Neural crest cell (in vitro differentiated cells): ENCODE measurements at regions not wholly inside any gene's neighbourhood (a gene's known extent, or its start where the extent isn't known, plus 50 kb on each side); places are given as distances from the start of the nearest gene placed in this dataset.

Source experiments
- DNase-seq: peaks from one replicate; pipeline ENCODE4 v3.0.0; 2021; ENCODE audit warnings: low read depth, mixed read lengths, low spot score
- H3K27ac Mint-ChIP-seq: one replicate; pipeline ENCODE4 v1.8.0; 2021; ENCODE audit warnings: mild to moderate bottlenecking, mixed read lengths; ENCODE audit not compliant: unreplicated experiment
- H3K27me3 Mint-ChIP-seq: 2 replicates; pipeline ENCODE4 v1.8.0; 2021; ENCODE audit warnings: low read depth, mild to moderate bottlenecking, mixed read lengths
- H3K36me3 Mint-ChIP-seq: 2 replicates; pipeline ENCODE4 v1.8.0; 2021; ENCODE audit warnings: low read depth, mild to moderate bottlenecking, mixed read lengths
- H3K4me1 Mint-ChIP-seq: 2 replicates; pipeline ENCODE4 v1.8.0; 2021; ENCODE audit warnings: mixed read lengths
- H3K4me3 Mint-ChIP-seq: one replicate; pipeline ENCODE4 v1.8.0; 2021; ENCODE audit warnings: mild to moderate bottlenecking, mixed read lengths
- H3K9me3 Mint-ChIP-seq: 2 replicates; pipeline ENCODE4 v1.8.0; 2021; ENCODE audit warnings: mixed read lengths
- CTCF ChIP-seq: fragments of 200-600 bp; sonication (generic); conservative IDR thresholded peaks from 2 replicates; pipeline ENCODE4 v1.5.0; 2021; ENCODE audit warnings: antibody characterized with exemption, mild to moderate bottlenecking

- Mint-ChIP-seq H3K9me3 (peaks cover 4% of the 10 kb centered on the region), H3K4me1 (peaks cover 28% of the 10 kb centered on the region), H3K36me3 (no peaks in the 10 kb centered on the region), H3K27me3 (no peaks in the 10 kb centered on the region), H3K27ac (no peak overlapping the region), H3K4me3 (no peak overlapping the region)
- no peak for TF ChIP-seq CTCF
- DNase-seq, result no peak
These were observed 223.0 kb upstream of the P2RY1 start for GRCh38 chr3:152611905-152612304.

GRCh38 chr3:152613851-152614250 lies 221.1 kb upstream of the P2RY1 start:
- H3K27me3 Mint-ChIP-seq, result no peaks in the 10 kb centered on the region
- H3K4me1 Mint-ChIP-seq, result peaks cover 29% of the 10 kb centered on the region
- H3K9me3 Mint-ChIP-seq, result peaks cover 4% of the 10 kb centered on the region
- H3K27ac Mint-ChIP-seq, result no peak overlapping the region
- H3K4me3 Mint-ChIP-seq, result no peak overlapping the region
- no peaks in the 10 kb centered on the region for H3K36me3 Mint-ChIP-seq
- DNase-seq, result no peak
- TF ChIP-seq CTCF, result no peak

GRCh38 chr3:152615681-152616080 lies 219.2 kb upstream of the P2RY1 start:
- Mint-ChIP-seq H3K4me3 (no peak overlapping the region), H3K36me3 (no peaks in the 10 kb centered on the region), H3K27me3 (no peaks in the 10 kb centered on the region), H3K27ac (no peak overlapping the region), H3K9me3 (peaks cover 4% of the 10 kb centered on the region), H3K4me1 (peaks cover 35% of the 10 kb centered on the region)
- DNase-seq, result no peak
- no peak for TF ChIP-seq CTCF

GRCh38 chr3:152617609-152618008 lies 217.3 kb upstream of the P2RY1 start:
- Mint-ChIP-seq H3K27ac (no peak overlapping the region), H3K4me1 (peaks cover 45% of the 10 kb centered on the region), H3K36me3 (no peaks in the 10 kb centered on the region), H3K27me3 (no peaks in the 10 kb centered on the region), H3K4me3 (no peak overlapping the region), H3K9me3 (peaks cover 4% of the 10 kb centered on the region)
- no peak for TF ChIP-seq CTCF
- no peak for DNase-seq

GRCh38 chr3:152618529-152618928 lies 216.4 kb upstream of the P2RY1 start:
- peaks cover 4% of the 10 kb centered on the region for H3K9me3 Mint-ChIP-seq
- H3K4me3 Mint-ChIP-seq, result no peak overlapping the region
- H3K4me1 Mint-ChIP-seq, result peaks cover 53% of the 10 kb centered on the region
- no peak for TF ChIP-seq CTCF
- no peak overlapping the region for H3K27ac Mint-ChIP-seq
- H3K36me3 Mint-ChIP-seq, result no peaks in the 10 kb centered on the region
- DNase-seq, result no peak
- H3K27me3 Mint-ChIP-seq, result no peaks in the 10 kb centered on the region

- no peak for TF ChIP-seq CTCF
- H3K9me3 Mint-ChIP-seq, result peaks cover 4% of the 10 kb centered on the region
- H3K36me3 Mint-ChIP-seq, result no peaks in the 10 kb centered on the region
- no peaks in the 10 kb centered on the region for H3K27me3 Mint-ChIP-seq
- no peak for DNase-seq
- H3K27ac Mint-ChIP-seq, result peak overlapping the region; percentile 76
- H3K4me3 Mint-ChIP-seq, result no peak overlapping the region
- H3K4me1 Mint-ChIP-seq, result peaks cover 59% of the 10 kb centered on the region
These were observed 215.2 kb upstream of the P2RY1 start for GRCh38 chr3:152619691-152620090.
